ENCODE measurements at regions not wholly inside any gene's neighbourhood (a gene's known extent, or its start where the extent isn't known, plus 50 kb on each side); places are given as distances from the start of the nearest gene placed in this dataset.

DNA sequence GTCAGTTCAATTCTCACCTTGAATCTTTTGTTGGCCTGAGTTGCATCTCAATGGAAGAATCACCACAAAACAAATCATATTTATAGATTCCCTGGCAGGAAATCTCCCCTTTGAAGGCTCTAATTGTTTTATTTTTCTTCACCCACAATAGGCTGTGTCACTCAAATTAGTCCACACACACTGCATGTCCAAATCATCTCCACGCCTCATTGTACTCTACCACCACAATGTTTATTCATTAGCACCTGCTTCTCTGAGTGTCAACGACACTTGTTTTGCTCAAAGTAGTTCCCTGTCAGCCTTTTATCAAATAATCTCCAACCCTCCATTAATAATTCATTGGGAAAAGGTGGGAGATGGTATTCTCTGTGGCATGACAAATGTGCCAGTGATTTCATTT is 164.3 kb downstream of the ABCC12 start:
- no peak for TF ChIP-seq CTCF (optimal IDR thresholded peaks at IDR 0.05 in 1 of 3, IDR thresholded peaks at IDR 0.05 in 1 of 3, conservative IDR thresholded peaks at IDR 0.05 in 1 of 3; ENCODE audit: extremely low read depth in 1 of 3, insufficient read depth in 2 of 3, low read length in 3 of 3)
- TF ChIP-seq EZH2 (IDR thresholded peaks at IDR 0.05; ENCODE audit: low read length): no peak
